Mesodermal cell (in vitro differentiated cells): ENCODE measurements at regions not wholly inside any gene's neighbourhood (a gene's known extent, or its start where the extent isn't known, plus 50 kb on each side); places are given as distances from the start of the nearest gene placed in this dataset.
"Not testable (repeated sequence)": the region's sequence is repeated elsewhere in the genome, so short reads cannot be mapped to it uniquely, and the experiment has no call there.

ENCODE experiments used
- H3K27ac ChIP-seq: 2 replicates; pipeline ENCODE4 v1.7.0; 2013; ENCODE audit warnings: mild to moderate bottlenecking, low read depth, low read length, moderate library complexity; ENCODE audit not compliant: severe bottlenecking
- H3K36me3 ChIP-seq: 2 replicates; pipeline ENCODE4 v1.7.1; 2013; ENCODE audit warnings: mild to moderate bottlenecking, low read length, moderate library complexity; ENCODE audit not compliant: control insufficient read depth, insufficient read depth
- H3K4me1 ChIP-seq: one replicate; pipeline ENCODE4 v1.7.1; 2013; ENCODE audit warnings: mild to moderate bottlenecking, low read length; ENCODE audit not compliant: insufficient read depth, control insufficient read depth, poor library complexity, severe bottlenecking
- H3K4me3 ChIP-seq: 2 replicates; pipeline ENCODE4 v1.7.0; 2013; ENCODE audit warnings: low read length, control low read depth, mild to moderate bottlenecking; ENCODE audit not compliant: insufficient read depth, poor library complexity, severe bottlenecking; ENCODE audit errors: extremely low read depth
- H3K9me3 ChIP-seq: 2 replicates; pipeline ENCODE4 v1.7.1; 2013; ENCODE audit warnings: mild to moderate bottlenecking, low read length, moderate library complexity; ENCODE audit not compliant: control insufficient read depth
- WGBS, 2 experiments: methylation state at CpG; one replicate each; pipeline ENCODE4 v1.1.5; 2013; ENCODE audit warnings: missing lambda C conversion rate in 2 of 2; ENCODE audit not compliant: insufficient coverage in 2 of 2; 5-methylcytosine and 5-hydroxymethylcytosine counted together

GRCh38 chrX:69431420-69431819, 72.7 kb upstream of the NALF2 start:
- Histone ChIP-seq H3K4me1 (peaks cover 6% of the 10 kb centered on the region), H3K4me3 (no peak overlapping the region), H3K36me3 (no peaks in the 10 kb centered on the region), H3K9me3 (no peaks in the 10 kb centered on the region), H3K27ac (no peak overlapping the region)
- WGBS, 2 experiments, result no CpG with 5 or more reads among the region's 1 CpG

DNA sequence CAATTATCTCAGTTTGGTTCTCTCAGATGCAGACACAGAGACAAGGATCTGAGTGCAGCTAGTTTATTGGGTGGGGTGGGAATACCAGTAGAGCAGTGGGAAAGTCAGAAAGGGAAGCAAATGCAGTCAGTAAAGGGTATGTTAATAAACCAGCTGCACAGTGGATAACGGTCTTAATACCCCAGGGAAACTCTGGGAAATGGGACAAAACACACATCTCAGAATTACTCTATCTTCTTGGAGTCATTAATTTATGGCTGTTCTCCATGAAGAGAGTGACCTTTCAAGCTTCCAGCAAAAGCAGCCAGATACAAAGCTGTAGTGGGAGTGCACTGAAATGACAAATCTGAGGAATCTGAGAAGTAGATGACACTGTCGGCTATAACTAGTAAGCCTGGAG, 73.3 kb upstream of the NALF2 start:
- no peak overlapping the region for H3K4me3 ChIP-seq
- no peaks in the 10 kb centered on the region for H3K9me3 ChIP-seq
- 80% methylated on average over 1 of the region's 2 CpGs; no CpG with 5 or more reads in 1 of the 2 experiments for WGBS, 2 experiments
- no peak overlapping the region for H3K27ac ChIP-seq
- H3K4me1 ChIP-seq, result peaks cover 6% of the 10 kb centered on the region
- H3K36me3 ChIP-seq, result no peaks in the 10 kb centered on the region

DNA sequence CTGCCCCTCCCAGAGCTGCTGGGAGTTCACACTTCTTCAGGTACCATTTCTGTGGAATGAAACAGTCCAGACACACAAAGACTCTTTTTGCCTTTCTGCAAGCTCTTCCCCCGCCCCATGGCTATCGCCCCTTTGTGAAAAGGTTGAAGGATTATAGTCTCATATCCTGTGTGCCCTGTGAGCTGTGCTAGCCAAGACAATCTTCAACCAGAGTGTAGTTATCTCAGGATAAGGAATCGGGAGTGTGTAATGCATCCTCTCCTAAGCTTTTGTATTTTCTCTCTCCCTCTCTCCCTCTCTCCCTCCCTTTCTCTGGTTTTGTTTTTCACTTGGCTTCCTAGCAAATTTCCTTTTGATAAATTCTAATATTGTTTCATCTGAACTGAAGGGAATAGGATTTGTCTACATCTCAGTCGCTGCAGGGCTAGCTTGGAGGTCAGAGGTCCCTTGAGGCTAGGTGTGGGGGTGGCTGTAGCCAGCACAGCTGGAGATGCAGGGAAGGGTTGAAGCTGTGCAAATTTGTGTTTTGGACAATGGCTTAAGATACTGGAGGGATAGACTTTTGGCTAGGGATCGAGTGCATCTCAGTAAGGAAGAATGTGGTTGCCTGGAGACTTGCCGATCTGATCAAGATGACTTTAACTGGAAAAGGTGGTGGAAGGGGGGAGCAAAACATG, 74.6 kb upstream of the NALF2 start:
- WGBS, 2 experiments, result 70 to 100% methylated on average over 1 to 2 of the region's 6 CpGs
- no peaks in the 10 kb centered on the region for H3K36me3 ChIP-seq

GRCh38 chrX:69428216-69428615, 75.9 kb upstream of the NALF2 start:
- no peak overlapping the region for H3K27ac ChIP-seq
- H3K36me3 ChIP-seq, result no peaks in the 10 kb centered on the region
- peaks cover 6% of the 10 kb centered on the region for H3K4me1 ChIP-seq
- no peak overlapping the region for H3K4me3 ChIP-seq
- H3K9me3 ChIP-seq, result no peaks in the 10 kb centered on the region
- 80 to 100% methylated on average over 1 of the region's 2 CpGs for WGBS, 2 experiments

More for the DNA sequence above, 74.6 kb upstream of the NALF2 start:
- no peak overlapping the region for H3K4me3 ChIP-seq
- H3K27ac ChIP-seq, result no peak overlapping the region
- no peaks in the 10 kb centered on the region for H3K9me3 ChIP-seq
- peaks cover 6% of the 10 kb centered on the region for H3K4me1 ChIP-seq

GRCh38 chrX:69424910-69425309, 79.2 kb upstream of the NALF2 start:
- Histone ChIP-seq H3K9me3 (no peaks in the 10 kb centered on the region), H3K36me3 (no peaks in the 10 kb centered on the region), H3K4me3 (no peak overlapping the region), H3K4me1 (peaks cover 6% of the 10 kb centered on the region), H3K27ac (no peak overlapping the region)
- 80% methylated on average over 1 of the region's 2 CpGs; no CpG with 5 or more reads in 1 of the 2 experiments for WGBS, 2 experiments

DNA sequence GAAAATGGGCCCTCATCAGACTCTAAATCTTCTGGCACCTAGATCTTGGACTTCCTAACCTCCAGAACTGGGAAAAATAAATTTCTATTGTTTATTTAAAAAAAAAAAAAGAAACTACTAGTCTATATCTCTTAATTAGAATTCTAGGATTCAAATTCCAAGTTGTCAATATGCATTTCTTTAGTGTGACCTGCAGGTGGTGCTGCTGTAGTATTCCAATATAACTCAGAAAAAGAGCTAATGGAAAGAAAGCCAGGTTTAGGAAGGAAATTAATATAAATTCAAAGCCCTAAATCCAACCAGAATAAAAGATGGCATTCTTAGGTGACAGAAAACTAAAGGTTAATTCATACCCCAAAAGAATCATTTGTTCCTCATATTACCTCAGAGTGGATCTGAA, 80.0 kb upstream of the NALF2 start:
- peaks cover under 1% of the 10 kb centered on the region for H3K4me1 ChIP-seq
- H3K36me3 ChIP-seq, result no peaks in the 10 kb centered on the region
- no peak overlapping the region for H3K4me3 ChIP-seq
- H3K27ac ChIP-seq, result no peak overlapping the region
- no peaks in the 10 kb centered on the region for H3K9me3 ChIP-seq

- not testable (repeated sequence) for H3K9me3 ChIP-seq, H3K4me1 ChIP-seq, H3K27ac ChIP-seq, H3K36me3 ChIP-seq, H3K4me3 ChIP-seq
- WGBS, 2 experiments, result no CpG with 5 or more reads among the region's 19 CpGs
Measured at GRCh38 chrX:69422208-69422607, 81.9 kb upstream of the NALF2 start.

DNA sequence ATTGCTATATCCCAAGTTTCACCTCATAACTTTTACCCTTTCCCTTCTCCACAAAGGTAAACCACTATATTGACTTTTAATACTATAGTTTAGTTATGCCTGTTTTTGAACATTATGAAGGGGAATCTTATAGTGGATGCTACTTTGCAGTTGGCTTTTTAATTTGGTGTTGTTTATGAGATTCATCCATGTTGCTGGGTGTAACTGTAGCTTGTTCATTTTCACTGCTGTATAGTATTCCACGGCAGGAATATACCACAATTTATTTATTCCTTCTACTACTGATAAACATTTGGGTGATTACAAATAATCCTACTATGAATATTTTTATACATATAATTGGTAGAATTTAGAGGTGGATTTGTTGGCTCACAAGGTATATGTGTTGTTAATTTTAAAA, 88.4 kb upstream of the NALF2 start:
- H3K4me3 ChIP-seq, result no peak overlapping the region
- H3K27ac ChIP-seq, result no peak overlapping the region
- no peaks in the 10 kb centered on the region for H3K4me1 ChIP-seq
- no CpG with 5 or more reads among the region's 1 CpG for WGBS, 2 experiments
- no peaks in the 10 kb centered on the region for H3K36me3 ChIP-seq
- no peaks in the 10 kb centered on the region for H3K9me3 ChIP-seq

DNA sequence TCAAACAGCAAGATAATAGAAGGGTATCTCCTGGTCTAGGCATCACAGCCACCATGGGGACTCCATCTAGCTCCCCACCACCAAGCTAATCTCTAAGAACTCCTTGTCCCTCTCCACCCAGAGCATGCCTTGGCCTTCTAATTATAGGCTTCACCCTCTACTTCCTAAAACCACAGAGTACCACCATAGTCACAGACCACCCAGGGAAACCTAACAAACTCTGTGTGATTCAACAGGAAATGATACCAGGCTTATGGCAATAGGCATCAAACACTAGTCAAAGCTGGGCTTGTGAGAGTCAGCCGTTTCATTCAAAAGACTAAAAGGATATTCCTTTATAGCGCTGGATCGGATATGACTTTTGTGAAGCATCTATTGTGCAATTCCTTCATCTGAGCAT, 91.5 kb upstream of the NALF2 start:
- Histone ChIP-seq H3K9me3 (no peaks in the 10 kb centered on the region), H3K27ac (no peak overlapping the region), H3K4me3 (no peak overlapping the region), H3K36me3 (no peaks in the 10 kb centered on the region), H3K4me1 (no peaks in the 10 kb centered on the region)
- WGBS, 2 experiments, result 100% methylated on average over 1 of the region's 3 CpGs

- no peak overlapping the region for H3K4me3 ChIP-seq
- H3K36me3 ChIP-seq, result no peaks in the 10 kb centered on the region
- H3K9me3 ChIP-seq, result no peaks in the 10 kb centered on the region
- H3K4me1 ChIP-seq, result no peaks in the 10 kb centered on the region
- H3K27ac ChIP-seq, result no peak overlapping the region
Measured at GRCh38 chrX:69398881-69399280, 105.2 kb upstream of the NALF2 start.

GRCh38 chrX:69396916-69397315, 107.2 kb upstream of the NALF2 start:
- Histone ChIP-seq H3K4me3 (no peak overlapping the region), H3K9me3 (no peaks in the 10 kb centered on the region), H3K27ac (no peak overlapping the region), H3K36me3 (no peaks in the 10 kb centered on the region), H3K4me1 (no peaks in the 10 kb centered on the region)
- WGBS, 2 experiments, result 30% methylated on average over 3 of the region's 4 CpGs; no CpG with 5 or more reads in 1 of the 2 experiments
